ENCODE measurements at regions not wholly inside any gene's neighbourhood (a gene's known extent, or its start where the extent isn't known, plus 50 kb on each side); places are given as distances from the start of the nearest gene placed in this dataset.

DNA sequence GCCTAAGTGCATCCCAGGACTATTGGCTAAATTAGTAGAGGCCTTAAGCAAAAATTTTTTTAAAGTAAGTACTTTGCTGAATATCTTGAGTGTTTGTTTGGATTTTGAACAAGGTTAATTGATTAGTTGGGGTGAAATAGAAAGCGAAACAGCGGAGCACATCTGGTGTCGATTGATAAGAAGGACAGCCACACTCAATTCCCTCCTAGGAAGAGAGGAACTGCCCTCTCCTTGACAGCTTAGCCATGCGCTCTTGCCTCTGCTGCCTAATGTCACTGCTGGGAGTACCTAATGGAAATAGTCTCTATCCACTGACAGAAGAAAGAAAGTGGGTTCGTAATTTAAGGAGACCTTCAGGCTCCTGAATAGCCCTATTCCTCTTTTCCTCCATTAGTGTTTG lies 943.6 kb downstream of the DIPK2A start:
- TF ChIP-seq, protein P1, sequence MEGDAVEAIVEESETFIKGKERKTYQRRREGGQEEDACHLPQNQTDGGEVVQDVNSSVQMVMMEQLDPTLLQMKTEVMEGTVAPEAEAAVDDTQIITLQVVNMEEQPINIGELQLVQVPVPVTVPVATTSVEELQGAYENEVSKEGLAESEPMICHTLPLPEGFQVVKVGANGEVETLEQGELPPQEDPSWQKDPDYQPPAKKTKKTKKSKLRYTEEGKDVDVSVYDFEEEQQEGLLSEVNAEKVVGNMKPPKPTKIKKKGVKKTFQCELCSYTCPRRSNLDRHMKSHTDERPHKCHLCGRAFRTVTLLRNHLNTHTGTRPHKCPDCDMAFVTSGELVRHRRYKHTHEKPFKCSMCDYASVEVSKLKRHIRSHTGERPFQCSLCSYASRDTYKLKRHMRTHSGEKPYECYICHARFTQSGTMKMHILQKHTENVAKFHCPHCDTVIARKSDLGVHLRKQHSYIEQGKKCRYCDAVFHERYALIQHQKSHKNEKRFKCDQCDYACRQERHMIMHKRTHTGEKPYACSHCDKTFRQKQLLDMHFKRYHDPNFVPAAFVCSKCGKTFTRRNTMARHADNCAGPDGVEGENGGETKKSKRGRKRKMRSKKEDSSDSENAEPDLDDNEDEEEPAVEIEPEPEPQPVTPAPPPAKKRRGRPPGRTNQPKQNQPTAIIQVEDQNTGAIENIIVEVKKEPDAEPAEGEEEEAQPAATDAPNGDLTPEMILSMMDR (conservative IDR thresholded peaks at IDR 0.05) = no peak
- no peak for TF ChIP-seq EZH2 (IDR thresholded peaks at IDR 0.05; ENCODE audit: low read depth)

Data from PC-9 (cell line).